ENCODE measurements at regions not wholly inside any gene's neighbourhood (a gene's known extent, or its start where the extent isn't known, plus 50 kb on each side); places are given as distances from the start of the nearest gene placed in this dataset.
"Not testable (repeated sequence)": the region's sequence is repeated elsewhere in the genome, so short reads cannot be mapped to it uniquely, and the experiment has no call there.

- peak; percentile 36 for DNase-seq (ENCODE audit: low spot score)
- intact Hi-C loops (cut with DNase I): no loop called here
Observed at GRCh38 chr5:1985781-1986180, 103.1 kb upstream of the IRX4 start.

- intact Hi-C loops (cut with DNase I): no loop called here
- DNase-seq (ENCODE audit: low spot score): peak; percentile 14
Observed at GRCh38 chr5:1983919-1984695, 101.4 kb upstream of the IRX4 start.

DNA sequence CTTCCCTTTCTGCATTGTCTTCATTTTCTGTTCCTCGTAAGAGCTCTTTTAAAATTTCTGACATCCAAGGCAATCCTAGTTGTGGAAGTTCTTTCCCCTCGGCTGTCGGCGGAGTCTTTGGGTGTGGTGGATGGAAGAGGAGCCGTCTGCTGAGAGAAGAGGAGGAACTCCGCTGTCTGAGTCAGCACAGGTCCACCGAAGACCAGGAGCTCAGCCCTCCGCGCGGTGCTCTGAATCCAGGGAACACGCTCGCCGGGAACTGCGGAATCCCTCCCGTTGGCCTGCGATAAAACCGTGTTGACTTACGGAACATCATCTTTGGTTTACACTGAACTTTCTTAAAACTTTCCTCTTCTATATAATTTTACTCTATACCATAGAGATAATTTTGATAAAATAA lies 100.7 kb upstream of the IRX4 start:
- peak; percentile 71 for DNase-seq (ENCODE audit: low spot score)
- intact Hi-C loops (cut with DNase I): no loop called here

DNA sequence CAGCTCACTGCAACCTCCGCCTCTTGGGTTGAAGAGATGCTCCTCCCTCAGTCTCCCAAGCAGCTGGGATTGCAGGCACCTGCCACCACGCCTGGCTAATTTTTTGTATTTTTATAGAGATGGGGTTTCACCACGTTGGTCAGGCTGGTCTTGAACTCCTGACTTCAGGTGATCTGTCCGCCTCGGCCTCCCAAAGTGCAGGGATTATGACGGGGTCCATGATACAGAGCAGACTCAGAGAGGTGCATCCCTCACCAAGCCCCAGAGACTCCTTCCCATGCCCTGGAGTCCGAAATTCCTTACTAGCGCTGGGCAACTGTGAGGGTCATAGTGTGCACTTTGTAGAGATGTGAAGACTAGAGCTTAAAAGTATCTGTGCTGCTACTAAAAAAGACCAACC lies 99.8 kb upstream of the IRX4 start:
- DNase-seq (ENCODE audit: low spot score): peak; percentile 7
- intact Hi-C loops (cut with DNase I): not testable (repeated sequence)

GRCh38 chr5:1975898-1976765 lies 93.4 kb upstream of the IRX4 start:
- DNase-seq (ENCODE audit: low spot score): peak; percentile 24
- intact Hi-C loops (cut with DNase I): loop anchor here (5.0 kb wide), 1 partner anchor 176 kb away; no protein-coding TSS in a partner anchor

DNA sequence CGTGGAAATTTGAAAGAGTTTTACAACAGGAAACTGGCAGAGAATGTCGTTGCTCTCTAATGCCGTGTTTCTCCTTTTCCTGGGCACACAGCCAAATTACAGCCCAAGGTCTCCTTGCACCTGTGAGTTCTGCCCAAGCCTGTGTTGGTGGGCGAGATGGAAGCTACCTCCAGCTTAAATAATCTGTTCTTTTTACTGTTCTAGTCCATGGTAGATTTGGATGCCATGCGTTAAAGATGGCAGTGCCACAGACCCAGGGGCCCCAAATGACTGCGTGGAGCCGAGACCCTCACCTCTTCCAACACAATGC lies 92.6 kb upstream of the IRX4 start:
- peak; percentile 39 for DNase-seq (ENCODE audit: low spot score)
- intact Hi-C loops (cut with DNase I): loop anchor here (5.0 kb wide), 1 partner anchor 177 kb away; no protein-coding TSS in a partner anchor

- DNase-seq (ENCODE audit: low spot score): peak; percentile 61
- intact Hi-C loops (cut with DNase I): loop anchor here (5.0 kb wide), 1 partner anchor 178 kb away; no protein-coding TSS in a partner anchor
Observed at GRCh38 chr5:1974501-1975405, 92.0 kb upstream of the IRX4 start.

DNA sequence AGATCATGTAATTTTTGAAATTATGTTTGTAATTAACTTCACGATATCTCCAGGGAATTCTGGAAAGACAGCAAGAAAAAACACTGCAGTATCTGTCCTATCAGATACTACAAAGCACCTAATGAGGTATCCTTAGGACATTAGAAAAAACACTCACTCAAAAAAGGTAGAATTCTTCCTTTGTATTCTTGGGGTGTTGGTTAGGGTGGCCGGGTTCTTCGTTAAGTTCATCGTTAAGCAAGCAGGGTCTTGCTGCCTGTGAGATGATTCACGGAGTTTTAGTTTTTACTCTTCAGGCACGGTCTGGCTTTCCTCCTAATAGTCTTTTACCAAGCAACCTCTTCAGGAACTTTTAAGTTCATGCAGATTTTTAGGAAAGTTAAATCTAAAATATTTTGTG lies 91.4 kb upstream of the IRX4 start:
- intact Hi-C loops (cut with DNase I): no loop called here
- no peak for DNase-seq (ENCODE audit: low spot score)

DNA sequence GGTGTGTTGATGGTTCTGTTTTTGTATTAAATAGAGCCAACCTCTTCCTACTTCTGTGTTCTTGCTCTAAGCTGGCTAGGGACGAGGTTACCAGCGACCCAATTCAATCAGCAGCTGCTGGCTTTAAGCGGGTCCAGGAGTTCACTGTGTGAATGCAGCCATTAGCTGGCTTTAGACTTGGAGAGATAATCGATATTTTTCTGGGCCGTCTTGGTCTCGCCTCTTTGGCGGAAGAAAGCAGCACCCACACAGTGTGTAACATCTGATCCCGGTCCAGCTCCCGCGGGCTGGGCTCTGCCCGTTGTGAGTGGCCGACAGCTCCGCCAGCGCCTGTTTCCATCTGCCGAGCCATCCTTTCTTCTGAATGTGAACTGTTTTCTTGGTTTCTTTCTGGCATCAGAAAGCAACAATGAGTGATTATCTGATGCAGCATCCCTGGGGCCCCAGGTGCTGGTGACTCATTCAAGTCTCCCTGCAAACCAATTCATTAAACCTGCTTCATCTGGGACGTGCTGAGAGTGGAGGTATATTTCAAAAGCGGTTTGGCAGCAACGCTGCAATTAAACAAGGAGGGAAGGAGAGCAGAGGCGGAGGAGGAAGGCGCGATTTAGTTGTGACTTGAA lies 90.8 kb upstream of the IRX4 start:
- DNase-seq (ENCODE audit: low spot score): peak; percentile 64
- intact Hi-C loops (cut with DNase I): no loop called here

DNA sequence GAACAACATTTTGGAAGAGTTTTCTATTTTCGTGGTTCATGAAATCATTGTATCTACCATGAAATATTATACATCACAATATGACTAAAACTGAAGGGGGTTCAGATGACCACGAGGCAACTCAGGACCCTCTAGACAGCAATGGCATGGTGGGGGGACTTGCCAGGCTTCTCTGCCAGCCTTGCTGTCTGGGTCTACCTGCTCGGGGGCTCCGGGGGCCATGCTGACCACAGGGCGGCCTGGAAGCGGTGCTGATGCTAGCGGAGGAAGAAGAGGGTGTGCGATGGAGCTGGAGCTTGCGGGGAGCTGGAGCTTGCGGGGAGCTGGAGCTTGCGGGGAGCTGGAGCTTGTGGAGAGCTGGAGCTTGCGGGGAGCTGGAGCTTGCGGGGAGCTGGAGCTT lies 89.2 kb upstream of the IRX4 start:
- intact Hi-C loops (cut with DNase I): no loop called here

DNA sequence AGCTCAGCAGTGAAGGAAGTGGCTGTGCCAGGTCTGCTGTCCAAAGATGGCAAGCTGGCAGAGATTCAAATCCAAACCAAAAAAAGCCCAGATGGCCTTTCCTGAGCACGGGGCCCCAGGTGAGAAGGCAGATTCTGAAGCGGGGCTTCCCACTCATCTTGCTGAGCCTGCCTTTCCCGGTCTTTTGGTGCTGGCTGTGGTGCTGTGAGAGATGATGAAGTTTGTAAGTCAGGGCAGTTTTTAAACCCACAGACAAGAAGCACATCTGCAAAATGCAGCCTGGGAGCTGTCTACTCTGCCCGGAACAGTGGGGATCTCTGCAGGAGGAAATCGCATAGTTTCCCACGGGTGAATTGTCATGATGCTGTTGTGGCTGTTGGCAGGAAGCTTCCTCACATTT lies 85.0 kb upstream of the IRX4 start:
- intact Hi-C loops (cut with DNase I): no loop called here
- DNase-seq (ENCODE audit: low spot score): peak; percentile 68

More for the DNA sequence above, 89.2 kb upstream of the IRX4 start:
- peak; percentile 38 for DNase-seq (ENCODE audit: low spot score)

- intact Hi-C loops (cut with DNase I): no loop called here
- DNase-seq (ENCODE audit: low spot score): peak; percentile 62
Observed at GRCh38 chr5:1966461-1966860, 83.7 kb upstream of the IRX4 start.

GRCh38 chr5:1965925-1966324 lies 83.2 kb upstream of the IRX4 start:
- peak; percentile 69 for DNase-seq (ENCODE audit: low spot score)
- intact Hi-C loops (cut with DNase I): no loop called here

- peak; percentile 20 for DNase-seq (ENCODE audit: low spot score)
- intact Hi-C loops (cut with DNase I): no loop called here
Observed at GRCh38 chr5:1963941-1964451, 81.3 kb upstream of the IRX4 start.

DNA sequence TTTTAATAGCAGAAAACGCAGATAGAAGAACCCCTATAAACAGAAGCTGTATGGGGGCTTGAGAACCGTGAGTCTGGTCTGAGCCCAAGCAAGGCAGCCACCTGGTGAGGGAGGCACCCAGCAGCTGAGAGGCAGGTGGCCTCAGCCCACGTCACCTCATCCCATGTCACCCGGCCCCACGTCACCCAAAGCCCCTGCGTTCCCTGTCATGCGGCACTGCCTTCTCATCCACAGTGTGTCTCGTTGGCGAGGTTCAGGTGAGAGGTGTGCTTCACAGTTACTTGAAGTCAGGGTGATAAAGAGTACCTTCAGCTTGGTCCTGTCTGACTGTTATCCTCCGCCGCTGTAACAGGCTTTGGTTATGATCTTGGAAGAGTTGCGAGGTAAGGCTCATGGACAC lies 80.6 kb upstream of the IRX4 start:
- DNase-seq (ENCODE audit: low spot score): peak; percentile 38
- intact Hi-C loops (cut with DNase I): no loop called here

- intact Hi-C loops (cut with DNase I): no loop called here
- DNase-seq (ENCODE audit: low spot score): peak; percentile 35
Observed at GRCh38 chr5:1962619-1963355, 80.1 kb upstream of the IRX4 start.

DNA sequence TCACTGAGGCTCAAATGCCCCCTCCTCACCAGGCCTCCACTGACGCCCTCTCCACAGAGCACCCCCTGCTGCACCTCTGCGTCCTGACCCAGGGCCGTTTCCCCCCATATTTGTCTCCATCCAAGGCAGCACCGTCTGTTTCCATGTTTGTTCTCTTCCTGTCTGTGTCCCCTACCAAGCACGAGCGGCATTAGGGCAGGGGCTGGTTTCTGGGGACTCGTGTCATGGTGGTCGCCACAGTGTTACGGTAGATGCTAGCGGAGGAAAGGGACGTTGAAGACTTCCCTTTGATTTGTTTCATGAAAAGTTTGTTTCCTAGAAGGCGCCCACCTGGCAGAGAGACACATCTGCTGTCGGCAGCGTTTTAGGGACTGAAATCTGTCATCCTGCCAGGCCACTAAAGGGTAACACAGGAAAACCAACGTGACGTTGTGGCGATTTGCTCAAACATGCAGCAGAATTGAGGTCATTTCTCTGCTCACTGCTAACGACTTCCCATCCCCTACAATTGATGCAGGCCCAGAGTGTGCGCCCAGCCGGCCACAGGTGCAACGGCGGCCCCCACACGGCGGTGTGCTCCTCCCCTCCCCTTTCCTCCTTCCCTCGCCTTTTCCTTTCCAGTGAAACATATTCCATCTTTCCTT lies 79.3 kb upstream of the IRX4 start:
- DNase-seq (ENCODE audit: low spot score): peak; percentile 55
- intact Hi-C loops (cut with DNase I): no loop called here

Data from cardiac septum (tissue), 1 donor.